22Rv1 (cell line): ENCODE measurements at regions not wholly inside any gene's neighbourhood (a gene's known extent, or its start where the extent isn't known, plus 50 kb on each side); places are given as distances from the start of the nearest gene placed in this dataset.

ENCODE experiments used
- H3K27ac ChIP-seq: fragments of 450-650 bp; 2 replicates; pipeline ENCODE4 v1.5.1; 2017
- ZFX ChIP-seq: fragments of 450-650 bp; IDR thresholded peaks from 2 replicates; pipeline ENCODE4 v1.6.1; 2017; ENCODE audit warnings: antibody characterized with exemption, borderline replicate concordance
- TF ChIP-seq, protein P1 (sequence below): fragments of 450-650 bp; IDR thresholded peaks from 2 replicates; pipeline ENCODE4 v1.5.1; 2017; ENCODE audit warnings: mild to moderate bottlenecking

DNA sequence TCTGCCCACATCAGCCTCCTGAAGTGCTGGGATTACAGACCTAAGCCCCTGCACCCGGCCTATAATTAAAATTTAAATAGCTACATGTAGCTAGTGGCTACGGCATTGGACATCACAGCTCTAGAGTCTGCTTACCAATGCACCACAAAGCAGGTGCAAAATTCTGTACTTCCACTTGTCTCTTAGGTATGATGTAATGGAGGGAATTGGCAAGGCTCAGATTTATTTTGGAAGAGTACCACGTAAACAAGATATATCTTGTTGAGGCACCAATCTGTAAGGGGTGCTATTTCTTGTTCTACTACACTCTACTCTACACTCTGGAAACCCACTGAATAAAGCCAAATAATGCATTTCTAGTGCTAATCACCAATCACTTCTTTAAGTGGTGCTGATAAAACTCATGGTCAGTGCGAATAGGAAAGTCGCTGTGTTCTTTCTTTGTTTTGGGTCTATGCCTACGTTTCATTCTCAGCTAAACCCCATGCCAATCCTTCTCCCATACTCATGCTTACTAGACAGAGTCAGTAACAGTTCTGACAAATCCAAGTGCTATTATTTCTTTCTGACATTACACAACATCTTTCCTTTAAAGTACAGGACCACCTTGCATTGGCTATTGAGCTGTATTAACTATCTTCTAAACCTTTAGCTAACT, 92.3 kb downstream of the GC start:
- TF ChIP-seq ZFX: no peak
- TF ChIP-seq, protein P1, sequence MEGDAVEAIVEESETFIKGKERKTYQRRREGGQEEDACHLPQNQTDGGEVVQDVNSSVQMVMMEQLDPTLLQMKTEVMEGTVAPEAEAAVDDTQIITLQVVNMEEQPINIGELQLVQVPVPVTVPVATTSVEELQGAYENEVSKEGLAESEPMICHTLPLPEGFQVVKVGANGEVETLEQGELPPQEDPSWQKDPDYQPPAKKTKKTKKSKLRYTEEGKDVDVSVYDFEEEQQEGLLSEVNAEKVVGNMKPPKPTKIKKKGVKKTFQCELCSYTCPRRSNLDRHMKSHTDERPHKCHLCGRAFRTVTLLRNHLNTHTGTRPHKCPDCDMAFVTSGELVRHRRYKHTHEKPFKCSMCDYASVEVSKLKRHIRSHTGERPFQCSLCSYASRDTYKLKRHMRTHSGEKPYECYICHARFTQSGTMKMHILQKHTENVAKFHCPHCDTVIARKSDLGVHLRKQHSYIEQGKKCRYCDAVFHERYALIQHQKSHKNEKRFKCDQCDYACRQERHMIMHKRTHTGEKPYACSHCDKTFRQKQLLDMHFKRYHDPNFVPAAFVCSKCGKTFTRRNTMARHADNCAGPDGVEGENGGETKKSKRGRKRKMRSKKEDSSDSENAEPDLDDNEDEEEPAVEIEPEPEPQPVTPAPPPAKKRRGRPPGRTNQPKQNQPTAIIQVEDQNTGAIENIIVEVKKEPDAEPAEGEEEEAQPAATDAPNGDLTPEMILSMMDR: no peak
- H3K27ac ChIP-seq: peak overlapping the region; percentile 17; the same call in 1 of the 2 replicates

- no peak overlapping the region for H3K27ac ChIP-seq
- TF ChIP-seq, protein P1: no peak
- no peak for TF ChIP-seq ZFX
Measured at GRCh38 chr4:71689822-71690221, 94.1 kb downstream of the GC start.

- no peak for TF ChIP-seq ZFX
- TF ChIP-seq, protein P1: no peak
- no peak overlapping the region for H3K27ac ChIP-seq
Measured at GRCh38 chr4:71687056-71687455, 96.8 kb downstream of the GC start.

DNA sequence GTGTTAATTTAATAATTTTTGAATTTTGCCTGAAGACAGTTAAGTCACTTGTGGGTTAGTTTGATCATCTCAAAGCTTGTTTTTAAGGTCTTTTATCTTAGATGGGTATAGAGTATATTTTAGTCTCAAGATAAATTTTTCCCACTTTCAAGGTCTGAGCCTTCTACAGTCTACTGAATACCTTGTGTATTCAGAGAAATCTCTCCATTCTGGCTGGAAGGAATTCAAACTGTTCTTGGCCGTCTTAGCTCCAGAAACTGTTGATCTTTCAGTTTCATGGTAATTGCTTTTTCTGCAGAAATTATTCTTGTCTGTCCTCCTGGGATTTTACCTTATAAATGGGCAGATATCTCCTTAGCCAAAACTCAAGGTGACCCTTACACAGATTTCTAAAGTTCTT, 97.9 kb downstream of the GC start:
- H3K27ac ChIP-seq: no peak overlapping the region
- TF ChIP-seq ZFX: no peak
- TF ChIP-seq, protein P1: no peak

- TF ChIP-seq, protein P1: no peak
- TF ChIP-seq ZFX: no peak
- H3K27ac ChIP-seq: no peak overlapping the region
Measured at GRCh38 chr4:71683309-71683708, 100.6 kb downstream of the GC start.

- TF ChIP-seq, protein P1: no peak
- TF ChIP-seq ZFX: no peak
- no peak overlapping the region for H3K27ac ChIP-seq
Measured at GRCh38 chr4:71680706-71681105, 103.2 kb downstream of the GC start.

GRCh38 chr4:71677568-71677967, 106.3 kb downstream of the GC start:
- no peak overlapping the region for H3K27ac ChIP-seq
- no peak for TF ChIP-seq ZFX
- TF ChIP-seq, protein P1: no peak
